ENCODE measurements at regions not wholly inside any gene's neighbourhood (a gene's known extent, or its start where the extent isn't known, plus 50 kb on each side); places are given as distances from the start of the nearest gene placed in this dataset.
"Not testable (repeated sequence)": the region's sequence is repeated elsewhere in the genome, so short reads cannot be mapped to it uniquely, and the experiment has no call there.

GRCh38 chr3:130800829-130801228, 54.2 kb upstream of the PIK3R4 start:
- Mint-ChIP-seq H3K4me3 (no peak overlapping the region), H3K9me3 (no peaks in the 10 kb centered on the region), H3K4me1 (no peaks in the 10 kb centered on the region), H3K27me3 (peaks cover 8% of the 10 kb centered on the region), H3K27ac (no peak overlapping the region)
- no peak for ATAC-seq
- no peak for DNase-seq

- no peak overlapping the region for H3K4me3 Mint-ChIP-seq
- no peak for DNase-seq
- H3K27me3 Mint-ChIP-seq, result peaks cover 9% of the 10 kb centered on the region
- H3K4me1 Mint-ChIP-seq, result no peaks in the 10 kb centered on the region
- H3K27ac Mint-ChIP-seq, result no peak overlapping the region
- H3K9me3 Mint-ChIP-seq, result peaks cover 0 to under 1% of the 10 kb centered on the region in 2 donors
- no peak for ATAC-seq
These were observed 54.8 kb upstream of the PIK3R4 start for GRCh38 chr3:130801473-130801872.

- Mint-ChIP-seq H3K9me3 (peaks cover 4 to 7% of the 10 kb centered on the region in 2 donors), H3K27ac (no peak overlapping the region), H3K4me1 (no peaks in the 10 kb centered on the region), H3K27me3 (peaks cover 11% of the 10 kb centered on the region), H3K4me3 (no peak overlapping the region)
- DNase-seq, result no peak
- no peak for ATAC-seq
These were observed 64.9 kb upstream of the PIK3R4 start for GRCh38 chr3:130811557-130811956.

- Mint-ChIP-seq H3K9me3 (no peaks in the 10 kb centered on the region), H3K27ac (no peak overlapping the region), H3K4me3 (no peak overlapping the region), H3K27me3 (peaks cover 10% of the 10 kb centered on the region), H3K4me1 (no peaks in the 10 kb centered on the region)
- peak; percentile 69 for ATAC-seq
- DNase-seq, result no peak
These were observed 68.3 kb upstream of the PIK3R4 start for GRCh38 chr3:130814691-130815472.

GRCh38 chr3:130816561-130817445, 70.2 kb upstream of the PIK3R4 start:
- Mint-ChIP-seq H3K4me1 (no peaks in the 10 kb centered on the region), H3K9me3 (no peaks in the 10 kb centered on the region), H3K4me3 (no peak overlapping the region), H3K27me3 (peaks cover 18% of the 10 kb centered on the region), H3K27ac (no peak overlapping the region)
- no peak for DNase-seq
- no peak for ATAC-seq

GRCh38 chr3:130818066-130818465, 71.4 kb upstream of the PIK3R4 start:
- not testable (repeated sequence) for H3K4me3 Mint-ChIP-seq, H3K27ac Mint-ChIP-seq, ATAC-seq, DNase-seq, H3K9me3 Mint-ChIP-seq, H3K4me1 Mint-ChIP-seq
- H3K27me3 Mint-ChIP-seq, result peaks cover 18% of the 10 kb centered on the region

GRCh38 chr3:130820976-130821375, 72.9 kb upstream of the ATP2C1 start:
- Mint-ChIP-seq H3K27me3 (peaks cover 26% of the 10 kb centered on the region), H3K9me3 (no peaks in the 10 kb centered on the region), H3K4me3 (no peak overlapping the region), H3K4me1 (no peaks in the 10 kb centered on the region), H3K27ac (peak overlapping the region in 1 of 2 donors; percentile 17)
- no peak for DNase-seq
- ATAC-seq, result no peak

GRCh38 chr3:130821806-130822205, 72.1 kb upstream of the ATP2C1 start:
- ATAC-seq (no peak), DNase-seq (no peak)
- Mint-ChIP-seq H3K27me3 (peaks cover 26% of the 10 kb centered on the region), H3K4me3 (no peak overlapping the region), H3K4me1 (no peaks in the 10 kb centered on the region), H3K27ac (no peak overlapping the region), H3K9me3 (no peaks in the 10 kb centered on the region)

GRCh38 chr3:130823241-130823884, 70.5 kb upstream of the ATP2C1 start:
- Mint-ChIP-seq H3K27ac (no peak overlapping the region), H3K27me3 (peaks cover 26% of the 10 kb centered on the region), H3K4me1 (no peaks in the 10 kb centered on the region), H3K4me3 (no peak overlapping the region), H3K9me3 (no peaks in the 10 kb centered on the region)
- DNase-seq, result no peak
- no peak for ATAC-seq

GRCh38 chr3:130823996-130824395, 69.9 kb upstream of the ATP2C1 start:
- H3K27ac Mint-ChIP-seq, result no peak overlapping the region
- H3K4me1 Mint-ChIP-seq, result no peaks in the 10 kb centered on the region
- no peaks in the 10 kb centered on the region for H3K9me3 Mint-ChIP-seq
- H3K27me3 Mint-ChIP-seq, result peaks cover 25% of the 10 kb centered on the region
- no peak for DNase-seq
- ATAC-seq, result no peak
- no peak overlapping the region for H3K4me3 Mint-ChIP-seq

- Mint-ChIP-seq H3K9me3 (no peaks in the 10 kb centered on the region), H3K27ac (no peak overlapping the region), H3K27me3 (peaks cover 8% of the 10 kb centered on the region), H3K4me1 (no peaks in the 10 kb centered on the region), H3K4me3 (no peak overlapping the region)
- no peak for DNase-seq
- ATAC-seq, result no peak
These were observed 68.1 kb upstream of the ATP2C1 start for GRCh38 chr3:130825762-130826299.

GRCh38 chr3:130826516-130827182, 67.2 kb upstream of the ATP2C1 start:
- DNase-seq, result no peak
- no peak overlapping the region for H3K27ac Mint-ChIP-seq
- no peak for ATAC-seq

GRCh38 chr3:130827486-130827885, 66.4 kb upstream of the ATP2C1 start:
- no peak for ATAC-seq
- peaks cover 18% of the 10 kb centered on the region for H3K27me3 Mint-ChIP-seq
- DNase-seq, result no peak
- H3K4me3 Mint-ChIP-seq, result no peak overlapping the region
- H3K4me1 Mint-ChIP-seq, result no peaks in the 10 kb centered on the region
- no peak overlapping the region for H3K27ac Mint-ChIP-seq
- no peaks in the 10 kb centered on the region for H3K9me3 Mint-ChIP-seq

More at GRCh38 chr3:130826516-130827182, 67.2 kb upstream of the ATP2C1 start:
- Mint-ChIP-seq H3K9me3 (no peaks in the 10 kb centered on the region), H3K4me3 (no peak overlapping the region), H3K27me3 (peaks cover 12% of the 10 kb centered on the region), H3K4me1 (no peaks in the 10 kb centered on the region)

GRCh38 chr3:130828948-130829947, 64.6 kb upstream of the ATP2C1 start:
- Mint-ChIP-seq H3K9me3 (no peaks in the 10 kb centered on the region), H3K4me1 (no peaks in the 10 kb centered on the region), H3K27ac (no peak overlapping the region), H3K27me3 (peaks cover 25% of the 10 kb centered on the region), H3K4me3 (no peak overlapping the region)
- DNase-seq (no peak), ATAC-seq (no peak)

Measured in stimulated activated naive CD8-positive, alpha-beta T cell treated with anti-CD3 and anti-CD28 coated beads, Interleukin-15, amount 100 ng/mL, for 72 hours (primary cell).